PC-3 (cell line): ENCODE measurements at regions not wholly inside any gene's neighbourhood (a gene's known extent, or its start where the extent isn't known, plus 50 kb on each side); places are given as distances from the start of the nearest gene placed in this dataset.

ENCODE experiments used
- ATAC-seq: fragments of 200-7000 bp; cut with Tn5 transposase; 2 replicates; pipeline ENCODE4 v1.9.1; 2020; ENCODE audit warnings: mild to moderate bottlenecking, moderate library complexity
- BruUV-seq: library from RNA; stranded (reverse); fragments of 400-500 nt; replicated peaks from 2 replicates; lab custom pipeline; 2021; lab: Mats Ljungman, UMichigan
- CTCF ChIA-PET: fragments of 300-600 bp; sonication (Branson Sonifier 250); formaldehyde crosslinking; loops from one replicate; lab custom pipeline; 2022; ENCODE audit warnings: antibody characterized with exemption; lab: Charles Lee
- POLR2A ChIA-PET: fragments of 300-600 bp; sonication (Branson Sonifier 250); formaldehyde crosslinking; loops from one replicate; lab custom pipeline; 2022; ENCODE audit warnings: antibody characterized with exemption; ENCODE audit not compliant: unreplicated experiment; lab: Charles Lee
- DNase-seq: peaks from one replicate; pipeline ENCODE4 v3.0.0-alpha.2; 2015
- H2AFZ ChIP-seq: fragments of 300-600 bp; sonication (generic); 2 replicates; pipeline ENCODE4 v1.6.0; 2016; ENCODE audit warnings: antibody characterized with exemption, low read length
- H3F3A ChIP-seq: fragments of 300-600 bp; sonication (generic); one replicate; pipeline ENCODE4 v1.6.0; 2017; ENCODE audit warnings: antibody characterized with exemption, low read length, control low read depth, mild to moderate bottlenecking; ENCODE audit not compliant: unreplicated experiment
- H3K27ac ChIP-seq: fragments of 300-600 bp; sonication (generic); 2 replicates; pipeline ENCODE4 v1.5.1; 2016; ENCODE audit warnings: mild to moderate bottlenecking, low read length
- H3K27me3 ChIP-seq: fragments of 300-600 bp; sonication (generic); 2 replicates; pipeline ENCODE4 v1.6.1; 2016; ENCODE audit warnings: low read length, mixed read lengths
- H3K36me3 ChIP-seq: fragments of 300-600 bp; sonication (generic); 2 replicates; pipeline ENCODE4 v1.6.1; 2016; ENCODE audit warnings: low read depth, mixed run types, low read length, mixed read lengths
- H3K4me1 ChIP-seq: fragments of 300-600 bp; sonication (generic); 2 replicates; pipeline ENCODE4 v1.5.1; 2016; ENCODE audit warnings: low read length; ENCODE audit not compliant: insufficient read depth
- H3K4me2 ChIP-seq: fragments of 300-600 bp; sonication (generic); 2 replicates; pipeline ENCODE4 v1.6.0; 2016; ENCODE audit warnings: low read length
- H3K4me3 ChIP-seq: fragments of 300-600 bp; sonication (generic); 2 replicates; pipeline ENCODE4 v1.5.1; 2016; ENCODE audit warnings: mild to moderate bottlenecking, low read length, mixed read lengths
- H3K79me2 ChIP-seq: fragments of 300-600 bp; sonication (generic); 2 replicates; pipeline ENCODE4 v1.6.1; 2017; ENCODE audit warnings: low read length, mixed read lengths
- H3K9ac ChIP-seq: fragments of 300-600 bp; sonication (generic); 2 replicates; pipeline ENCODE4 v1.6.0; 2016; ENCODE audit warnings: mild to moderate bottlenecking, low read length
- H3K9me2 ChIP-seq: fragments of 300-600 bp; sonication (generic); replicated peaks from 2 replicates; pipeline ENCODE4 v1.6.1; 2016; ENCODE audit warnings: mixed run types, low read length, mixed read lengths
- H3K9me3 ChIP-seq: fragments of 300-600 bp; sonication (generic); 2 replicates; pipeline ENCODE4 v1.6.1; 2016; ENCODE audit warnings: low read length, mixed read lengths
- H4K20me1 ChIP-seq: fragments of 300-600 bp; sonication (generic); 2 replicates; pipeline ENCODE4 v1.6.1; 2016; ENCODE audit warnings: low read length, mixed read lengths
- CTCF ChIP-seq: fragments of 300-600 bp; sonication (generic); conservative IDR thresholded peaks from 2 replicates; pipeline ENCODE4 v1.5.1; 2017; ENCODE audit warnings: antibody characterized with exemption, low read depth, mild to moderate bottlenecking, low read length
- EZH2 ChIP-seq: fragments of 300-600 bp; sonication (generic); IDR thresholded peaks from one replicate; pipeline ENCODE4 v1.6.1; 2017; ENCODE audit warnings: antibody characterized with exemption, mild to moderate bottlenecking, low read length; ENCODE audit not compliant: unreplicated experiment
- EZH2phosphoT487 ChIP-seq: fragments of 300-600 bp; sonication (generic); IDR thresholded peaks from 2 replicates; pipeline ENCODE4 v1.6.1; 2018; ENCODE audit warnings: mild to moderate bottlenecking, antibody characterized with exemption, low read length, borderline replicate concordance
- intact Hi-C: fragments of 100-400 bp; cut with micrococcal nuclease; formaldehyde crosslinking; loops from 2 replicates; pipeline ENCODE4 v1.9.0; 2023

DNA sequence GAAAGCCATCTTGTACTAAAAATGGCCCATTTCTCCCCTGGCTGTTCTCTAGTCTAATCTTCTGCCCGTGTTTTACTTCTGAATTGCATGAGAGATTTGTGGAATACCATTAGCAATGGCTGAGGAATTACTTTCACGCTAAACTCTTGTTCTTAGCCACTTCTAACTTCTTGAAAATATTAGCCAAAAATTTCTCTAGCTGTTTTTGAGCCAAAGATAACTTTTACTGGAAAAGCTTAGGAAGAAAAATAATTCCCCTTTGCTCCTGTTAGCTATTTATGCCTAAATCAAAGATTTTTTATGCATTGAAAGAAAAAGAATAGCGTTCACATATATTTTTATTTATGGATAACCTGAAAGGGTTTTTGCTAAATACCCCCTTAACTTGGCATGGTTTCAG lies 287.8 kb downstream of the MTRR start:
- Histone ChIP-seq H3K27me3 (peaks cover 17% of the 10 kb centered on the region), H2AFZ (no peak overlapping the region), H4K20me1 (no peaks in the 10 kb centered on the region), H3K4me1 (no peaks in the 10 kb centered on the region), H3K9ac (no peak overlapping the region), H3K9me3 (0 out of 2 replicates have a peak, but pooled peaks cover 5% of the 10 kb centered on the region), H3K36me3 (no peaks in the 10 kb centered on the region), H3K9me2 (no peaks in the 10 kb centered on the region), H3K4me2 (no peak overlapping the region), H3K4me3 (no peak overlapping the region), H3F3A (no peaks in the 10 kb centered on the region), H3K79me2 (no peaks in the 10 kb centered on the region), H3K27ac (no peak overlapping the region)
- DNase-seq (no peak), ATAC-seq (no peak)
- BruUV-seq, result no TSS peak
- TF ChIP-seq CTCF (no peak), EZH2phosphoT487 (no peak), EZH2 (no peak)
- POLR2A ChIA-PET, result no interaction called here
- CTCF ChIA-PET, result no interaction called here
- intact Hi-C loops, result no loop called here

DNA sequence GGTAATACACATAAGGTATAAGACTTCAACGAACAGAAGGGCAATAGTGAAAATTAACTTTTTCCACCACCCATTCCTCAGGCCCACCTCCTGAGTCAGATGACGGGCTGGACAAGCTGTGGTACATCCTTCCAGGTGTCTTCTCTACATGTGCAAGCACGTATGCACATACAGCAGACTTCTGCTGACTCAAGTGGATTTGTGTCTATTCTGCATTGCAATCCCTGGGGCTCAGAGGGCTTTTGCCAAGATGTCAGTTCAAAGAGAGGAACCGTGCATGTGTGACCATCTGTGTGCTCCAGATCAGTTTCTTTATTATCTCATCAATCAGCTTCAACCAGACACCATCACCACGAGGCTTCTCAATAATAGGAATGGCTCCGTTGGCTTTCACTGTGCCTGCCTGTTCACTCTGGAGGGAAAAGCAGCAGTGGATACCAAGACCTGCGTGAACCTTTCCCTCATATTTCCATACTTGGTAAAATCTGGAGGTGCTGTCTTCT lies 288.4 kb downstream of the MTRR start:
- TF ChIP-seq EZH2phosphoT487, result no peak
- no peak for TF ChIP-seq EZH2
- no peak for TF ChIP-seq CTCF
- 0 out of 2 replicates have a peak, but pooled peaks cover 5% of the 10 kb centered on the region for H3K9me3 ChIP-seq
- peaks cover 10% of the 10 kb centered on the region; the same call in 1 of the 2 replicates for H3K27me3 ChIP-seq
- no peak for DNase-seq
- H3K27ac ChIP-seq, result no peak overlapping the region
- CTCF ChIA-PET, result no interaction called here
- POLR2A ChIA-PET, result no interaction called here
- BruUV-seq, result no TSS peak
- no peak overlapping the region for H2AFZ ChIP-seq
- no peaks in the 10 kb centered on the region for H3K79me2 ChIP-seq
- no peaks in the 10 kb centered on the region for H3K36me3 ChIP-seq
- no peak overlapping the region for H3K4me2 ChIP-seq
- intact Hi-C loops, result no loop called here
- ATAC-seq, result no peak
- H3K9me2 ChIP-seq, result no peaks in the 10 kb centered on the region
- no peaks in the 10 kb centered on the region for H4K20me1 ChIP-seq
- no peaks in the 10 kb centered on the region for H3K4me1 ChIP-seq
- H3K9ac ChIP-seq, result no peak overlapping the region
- no peak overlapping the region for H3K4me3 ChIP-seq
- no peaks in the 10 kb centered on the region for H3F3A ChIP-seq

DNA sequence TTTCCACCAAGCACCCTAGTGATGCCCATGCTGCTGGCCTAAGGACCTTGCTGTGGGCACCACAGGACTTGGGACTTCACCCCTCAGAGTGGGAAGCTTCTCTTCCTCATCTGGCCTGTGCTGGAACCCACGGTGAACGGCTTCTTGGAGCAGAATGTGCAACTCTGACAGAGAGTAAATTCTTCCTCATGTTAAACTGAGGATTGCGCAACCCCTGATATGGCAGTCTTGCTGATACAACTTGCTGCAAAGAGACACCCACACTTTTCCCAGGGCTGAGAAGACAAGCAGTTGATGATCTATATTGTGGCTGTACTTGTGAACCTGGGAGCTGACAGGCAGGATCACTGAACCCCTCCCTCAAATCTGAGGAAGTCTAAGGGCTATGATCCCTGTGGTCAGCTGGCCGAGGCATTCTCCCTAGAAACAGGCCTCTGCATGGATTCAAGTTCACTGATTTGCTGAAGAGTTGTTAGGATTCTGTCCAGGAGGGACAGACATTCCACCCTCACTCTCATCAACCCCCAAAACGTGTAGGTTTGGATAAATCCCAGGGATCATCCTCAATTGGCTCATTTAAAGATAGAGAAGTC lies 307.2 kb downstream of the MTRR start:
- H3K36me3 ChIP-seq, result no peaks in the 10 kb centered on the region
- no peaks in the 10 kb centered on the region for H3K9me2 ChIP-seq
- no peaks in the 10 kb centered on the region for H4K20me1 ChIP-seq
- H3K9ac ChIP-seq, result no peak overlapping the region
- H3K79me2 ChIP-seq, result no peaks in the 10 kb centered on the region
- no peak overlapping the region for H2AFZ ChIP-seq
- ATAC-seq (no peak), DNase-seq (no peak)
- H3K4me1 ChIP-seq, result no peaks in the 10 kb centered on the region
- CTCF ChIA-PET, result no interaction called here
- no peak overlapping the region for H3K27ac ChIP-seq
- H3F3A ChIP-seq, result no peaks in the 10 kb centered on the region
- intact Hi-C loops, result no loop called here
- peaks cover 36% of the 10 kb centered on the region for H3K27me3 ChIP-seq
- H3K9me3 ChIP-seq, result no peaks in the 10 kb centered on the region
- BruUV-seq, result no TSS peak
- H3K4me3 ChIP-seq, result no peak overlapping the region
- no peak overlapping the region for H3K4me2 ChIP-seq
- POLR2A ChIA-PET, result no interaction called here
- no peak for TF ChIP-seq EZH2phosphoT487
- no peak for TF ChIP-seq EZH2
- no peak for TF ChIP-seq CTCF
